Naive thymus-derived CD4-positive, alpha-beta T cell (primary cell): ENCODE measurements at regions not wholly inside any gene's neighbourhood (a gene's known extent, or its start where the extent isn't known, plus 50 kb on each side); places are given as distances from the start of the nearest gene placed in this dataset.
A peak's percentile ranks its signal among the peaks of the same experiment; 100 is the strongest.

Experiments used
- ATAC-seq: fragments of 150-1000 bp; cut with Tn5 transposase; 2 replicates; pipeline ENCODE4 v1.10.0; 2021; ENCODE audit warnings: mild to moderate bottlenecking, moderate library complexity
- CTCF ChIA-PET: fragments of 350-600 bp; sonication (Branson Sonifier 250); formaldehyde crosslinking; loops from one replicate; lab custom pipeline; 2021; ENCODE audit warnings: antibody characterized with exemption; lab: Charles Lee
- POLR2A ChIA-PET: fragments of 350-600 bp; sonication (Branson Sonifier 250); formaldehyde crosslinking; loops from one replicate; lab custom pipeline; 2021; ENCODE audit warnings: antibody characterized with exemption, inconsistent platforms; lab: Charles Lee
- DNase-seq, 9 donors: peaks; one replicate each; pipeline versions ENCODE4 v3.0.0 to v3.0.0-alpha.2; 2020 to 2022; ENCODE audit warnings: mixed read lengths in 1 of 9
- H3K27ac ChIP-seq: one replicate; pipeline ENCODE4 v1.7.0; 2013; ENCODE audit warnings: mild to moderate bottlenecking, low read depth, low read length, moderate library complexity
- H3K27me3 ChIP-seq, 2 donors: one replicate each; pipeline ENCODE4 v1.7.0; 2013; ENCODE audit warnings: low read length in 2 of 2, mild to moderate bottlenecking in 2 of 2, moderate library complexity in 2 of 2; ENCODE audit not compliant: control insufficient read depth in 2 of 2, insufficient read depth in 2 of 2
- H3K36me3 ChIP-seq, 3 experiments: 1 replicate in 2 of 3; 2 replicates in 1 of 3; pipeline ENCODE4 v1.7.0; 2013; ENCODE audit warnings: low read length in 3 of 3, mild to moderate bottlenecking in 3 of 3, moderate library complexity in 1 of 3; ENCODE audit not compliant: insufficient read depth in 3 of 3, control insufficient read depth in 2 of 3
- H3K4me1 ChIP-seq, 2 donors: one replicate each; pipeline ENCODE4 v1.7.0; 2013; ENCODE audit warnings: low read length in 2 of 2, mild to moderate bottlenecking in 2 of 2, moderate library complexity in 1 of 2; ENCODE audit not compliant: control insufficient read depth in 2 of 2, insufficient read depth in 2 of 2
- H3K4me3 ChIP-seq: 2 replicates; pipeline ENCODE4 v1.7.0; 2013; ENCODE audit warnings: mild to moderate bottlenecking, low read length
- H3K9me3 ChIP-seq, 3 experiments: 1 replicate in 2 of 3; 2 replicates in 1 of 3; pipeline ENCODE4 v1.7.0; 2013; ENCODE audit warnings: low read length in 3 of 3; ENCODE audit not compliant: control insufficient read depth in 2 of 3
- H3K27ac Mint-ChIP-seq, 9 donors: one replicate each; pipeline ENCODE4 v1.8.0; 2020 to 2022; ENCODE audit warnings: mixed read lengths in 9 of 9, mild to moderate bottlenecking in 8 of 9, moderate library complexity in 5 of 9, inconsistent platforms in 2 of 9
- H3K27me3 Mint-ChIP-seq, 5 donors: one replicate each; pipeline ENCODE4 v1.8.0; 2021 to 2022; ENCODE audit warnings: mixed read lengths in 5 of 5, mild to moderate bottlenecking in 1 of 5
- H3K36me3 Mint-ChIP-seq, 5 donors: one replicate each; pipeline ENCODE4 v1.8.0; 2020 to 2022; ENCODE audit warnings: mixed read lengths in 5 of 5, mild to moderate bottlenecking in 3 of 5, inconsistent platforms in 1 of 5
- H3K4me1 Mint-ChIP-seq, 7 donors: one replicate each; pipeline ENCODE4 v1.8.0; 2020 to 2022; ENCODE audit warnings: mixed read lengths in 7 of 7, mild to moderate bottlenecking in 3 of 7, inconsistent platforms in 1 of 7
- H3K4me3 Mint-ChIP-seq, 10 donors: one replicate each; pipeline ENCODE4 v1.8.0; 2020 to 2022; ENCODE audit warnings: mild to moderate bottlenecking in 10 of 10, mixed read lengths in 10 of 10, moderate library complexity in 6 of 10, inconsistent platforms in 2 of 10
- H3K9me3 Mint-ChIP-seq, 11 donors: one replicate each; pipeline ENCODE4 v1.8.0; 2020 to 2022; ENCODE audit warnings: mixed read lengths in 11 of 11, mild to moderate bottlenecking in 4 of 11, inconsistent platforms in 1 of 11, moderate library complexity in 1 of 11
- intact Hi-C, 2 donors: fragments of 100-400 bp; cut with micrococcal nuclease; formaldehyde crosslinking; loops; one replicate each; pipeline ENCODE4 v1.15.1; 2023

- no peak overlapping the region for H3K4me3 ChIP-seq
- CTCF ChIA-PET: no interaction called here
- H3K9me3 Mint-ChIP-seq: no peaks in the 10 kb centered on the region
Measured at GRCh38 chr6:122297010-122297409, 102.4 kb upstream of the HSF2 start.

GRCh38 chr6:122302067-122302466 lies 97.4 kb upstream of the HSF2 start:
- Mint-ChIP-seq H3K36me3 (peaks cover 0 to 6% (median 0%) of the 10 kb centered on the region in 5 donors), H3K4me3 (no peak overlapping the region), H3K27me3 (peaks cover 0 to 22% (median 8%) of the 10 kb centered on the region in 5 donors), H3K9me3 (peaks cover 0 to 18% (median 5%) of the 10 kb centered on the region in 11 donors), H3K27ac (no peak overlapping the region), H3K4me1 (no peaks in the 10 kb centered on the region)
- Histone ChIP-seq H3K4me3 (no peak overlapping the region), H3K27me3 (no peaks in the 10 kb centered on the region), H3K9me3 (peaks cover 0 to under 1% (median 0%) of the 10 kb centered on the region in 3 experiments), H3K27ac (no peak overlapping the region), H3K36me3 (no peaks in the 10 kb centered on the region), H3K4me1 (no peaks in the 10 kb centered on the region)
- ChIA-PET POLR2A (no interaction called here), CTCF (no interaction called here)
- intact Hi-C loops: no loop called here
- DNase-seq (no peak), ATAC-seq (no peak)

More at GRCh38 chr6:122297010-122297409, 102.4 kb upstream of the HSF2 start:
- DNase-seq: no peak
- no peak for ATAC-seq
- H3K27me3 ChIP-seq: no peaks in the 10 kb centered on the region
- no peaks in the 10 kb centered on the region for H3K36me3 Mint-ChIP-seq
- intact Hi-C loops: no loop called here
- POLR2A ChIA-PET: no interaction called here
- H3K4me3 Mint-ChIP-seq: no peak overlapping the region
- no peak overlapping the region for H3K27ac ChIP-seq
- H3K36me3 ChIP-seq: no peaks in the 10 kb centered on the region
- H3K27me3 Mint-ChIP-seq: peaks cover 0 to 18% (median 10%) of the 10 kb centered on the region in 5 donors
- no peaks in the 10 kb centered on the region for H3K9me3 ChIP-seq
- H3K27ac Mint-ChIP-seq: no peak overlapping the region
- H3K4me1 Mint-ChIP-seq: no peaks in the 10 kb centered on the region
- H3K4me1 ChIP-seq: no peaks in the 10 kb centered on the region

DNA sequence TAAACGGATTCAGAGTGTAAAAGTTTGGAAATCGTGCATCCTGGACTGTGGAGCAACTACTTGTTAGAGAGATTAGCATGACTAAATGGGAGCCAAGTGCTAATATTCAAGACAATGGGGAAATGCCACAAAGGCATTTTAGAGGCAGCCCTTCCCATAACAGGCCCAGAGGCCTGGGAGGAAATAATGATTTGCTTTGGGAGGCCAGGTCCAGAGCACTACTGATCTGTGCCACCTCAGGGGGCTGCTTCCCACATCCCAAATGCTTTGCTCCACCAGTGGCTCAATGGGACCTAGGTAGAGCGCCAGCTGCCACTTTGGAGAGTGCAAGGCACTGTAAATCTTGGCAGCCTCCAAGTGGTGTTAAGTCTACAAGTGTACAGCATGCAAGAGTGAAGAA lies 91.9 kb upstream of the HSF2 start:
- no peaks in the 10 kb centered on the region for H3K4me1 Mint-ChIP-seq
- ATAC-seq (no peak), DNase-seq (no peak)
- H3K27me3 Mint-ChIP-seq: peaks cover 2 to 29% (median 14%) of the 10 kb centered on the region in 5 donors
- no peaks in the 10 kb centered on the region for H3K27me3 ChIP-seq
- H3K27ac ChIP-seq: no peak overlapping the region
- H3K27ac Mint-ChIP-seq: no peak overlapping the region
- no peaks in the 10 kb centered on the region for H3K36me3 ChIP-seq
- POLR2A ChIA-PET: no interaction called here
- intact Hi-C loops: no loop called here
- no peaks in the 10 kb centered on the region for H3K4me1 ChIP-seq
- H3K36me3 Mint-ChIP-seq: peaks cover 0 to 7% (median 0%) of the 10 kb centered on the region in 5 donors
- H3K9me3 ChIP-seq: peaks cover 0 to 11% (median 0%) of the 10 kb centered on the region in 3 experiments
- H3K4me3 Mint-ChIP-seq: no peak overlapping the region
- CTCF ChIA-PET: no interaction called here
- peaks cover 3 to 27% (median 16%) of the 10 kb centered on the region in 11 donors for H3K9me3 Mint-ChIP-seq
- H3K4me3 ChIP-seq: no peak overlapping the region

- CTCF ChIA-PET: no interaction called here
- no peak overlapping the region for H3K4me3 ChIP-seq
- no peak for DNase-seq
Measured at GRCh38 chr6:122308074-122308473, 91.4 kb upstream of the HSF2 start.

DNA sequence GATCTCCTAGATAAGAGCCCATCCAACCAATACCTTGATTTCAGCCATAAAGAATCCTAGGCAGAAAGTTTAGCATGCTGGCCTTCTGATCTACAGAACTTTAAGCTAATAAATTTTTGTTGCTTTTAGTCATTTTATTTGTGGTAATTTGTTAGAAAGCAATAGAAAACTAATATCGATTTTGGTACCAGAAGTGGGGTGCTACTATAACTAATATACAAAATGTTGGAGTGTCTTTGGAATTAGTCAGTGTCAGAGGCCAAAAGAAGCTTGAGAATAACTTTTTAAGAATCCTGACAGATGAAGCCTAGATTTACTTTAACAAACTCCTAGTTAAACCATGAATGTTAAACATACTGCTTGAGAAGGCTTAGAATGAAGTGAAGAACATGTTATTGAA lies 83.6 kb upstream of the HSF2 start:
- Histone ChIP-seq H3K36me3 (no peaks in the 10 kb centered on the region), H3K4me1 (no peaks in the 10 kb centered on the region), H3K27ac (no peak overlapping the region), H3K4me3 (no peak overlapping the region), H3K27me3 (no peaks in the 10 kb centered on the region), H3K9me3 (no peaks in the 10 kb centered on the region)
- DNase-seq: no peak
- H3K27me3 Mint-ChIP-seq: peaks cover 5 to 18% (median 10%) of the 10 kb centered on the region in 5 donors
- H3K9me3 Mint-ChIP-seq: peaks cover 0 to 17% (median 10%) of the 10 kb centered on the region in 11 donors
- H3K4me3 Mint-ChIP-seq: no peak overlapping the region
- H3K27ac Mint-ChIP-seq: no peak overlapping the region
- CTCF ChIA-PET: no interaction called here
- H3K4me1 Mint-ChIP-seq: no peaks in the 10 kb centered on the region
- no peak for ATAC-seq
- intact Hi-C loops: no loop called here
- POLR2A ChIA-PET: no interaction called here
- H3K36me3 Mint-ChIP-seq: peaks cover 0 to 4% (median 0%) of the 10 kb centered on the region in 5 donors

More at GRCh38 chr6:122308074-122308473, 91.4 kb upstream of the HSF2 start:
- H3K36me3 ChIP-seq: no peaks in the 10 kb centered on the region
- no peaks in the 10 kb centered on the region for H3K4me1 ChIP-seq
- no peak for ATAC-seq
- Mint-ChIP-seq H3K4me1 (no peaks in the 10 kb centered on the region), H3K4me3 (no peak overlapping the region), H3K27ac (no peak overlapping the region), H3K9me3 (peaks cover 3 to 27% (median 16%) of the 10 kb centered on the region in 11 donors), H3K27me3 (peaks cover 2 to 31% (median 18%) of the 10 kb centered on the region in 5 donors), H3K36me3 (peaks cover 0 to 7% (median 0%) of the 10 kb centered on the region in 5 donors)
- H3K27ac ChIP-seq: no peak overlapping the region
- POLR2A ChIA-PET: no interaction called here
- peaks cover 0 to 11% (median 0%) of the 10 kb centered on the region in 3 experiments for H3K9me3 ChIP-seq
- H3K27me3 ChIP-seq: no peaks in the 10 kb centered on the region
- intact Hi-C loops: no loop called here

DNA sequence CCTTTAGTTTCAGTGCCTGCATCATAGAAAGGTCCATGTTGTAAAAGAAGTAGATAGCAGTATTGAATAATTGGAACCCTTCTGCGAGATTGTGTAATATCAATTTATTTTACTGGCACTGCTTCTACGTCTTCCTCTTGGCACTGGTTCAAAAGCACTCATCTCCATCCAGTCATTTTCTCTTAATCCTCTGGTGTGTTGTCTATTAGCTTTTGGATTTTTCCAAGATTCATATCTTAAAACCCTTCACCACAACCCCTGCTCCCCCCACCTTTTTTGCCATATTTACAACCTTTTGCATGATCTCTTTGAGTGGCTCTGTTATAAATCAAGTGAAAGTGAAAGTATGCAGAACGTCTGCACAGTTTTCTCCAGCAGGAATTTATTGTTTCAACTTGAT lies 76.6 kb upstream of the HSF2 start:
- Histone ChIP-seq H3K9me3 (no peaks in the 10 kb centered on the region), H3K4me1 (no peaks in the 10 kb centered on the region), H3K4me3 (peak overlapping the region; percentile 63), H3K36me3 (no peaks in the 10 kb centered on the region), H3K27me3 (no peaks in the 10 kb centered on the region), H3K27ac (peak overlapping the region; percentile 50)
- peaks cover 0 to 8% (median 0%) of the 10 kb centered on the region in 5 donors for H3K27me3 Mint-ChIP-seq
- CTCF ChIA-PET: no interaction called here
- intact Hi-C loops: no loop called here
- peaks cover 0 to 4% (median 0%) of the 10 kb centered on the region in 5 donors for H3K36me3 Mint-ChIP-seq
- H3K27ac Mint-ChIP-seq: peak overlapping the region; percentile 27 to 95 (median 86)
- ATAC-seq: no peak
- peak in 5 of 9 donors; percentile 2 to 14 (median 10) for DNase-seq
- H3K4me3 Mint-ChIP-seq: peak overlapping the region; percentile 85 to 96 (median 93)
- POLR2A ChIA-PET: interaction anchor here (1.2 kb wide), 1 partner anchor 8 kb away, joined by 3 read pairs; no protein-coding TSS in a partner anchor
- H3K4me1 Mint-ChIP-seq: peaks cover 9 to 22% (median 20%) of the 10 kb centered on the region in 7 donors
- H3K9me3 Mint-ChIP-seq: peaks cover 0 to 1% (median 0%) of the 10 kb centered on the region in 11 donors

- H3K4me1 Mint-ChIP-seq: peaks cover 9 to 22% (median 20%) of the 10 kb centered on the region in 7 donors
- no peaks in the 10 kb centered on the region for H3K4me1 ChIP-seq
- peaks cover 0 to 1% (median 0%) of the 10 kb centered on the region in 11 donors for H3K9me3 Mint-ChIP-seq
- intact Hi-C loops: no loop called here
- peaks cover 0 to 4% (median 0%) of the 10 kb centered on the region in 5 donors for H3K36me3 Mint-ChIP-seq
- H3K9me3 ChIP-seq: no peaks in the 10 kb centered on the region
- ChIA-PET POLR2A (interaction anchor here (0.8 to 1.2 kb wide), 2 partner anchors 9 to 106 kb away, joined by 3 read pairs; no protein-coding TSS in a partner anchor), CTCF (no interaction called here)
- peak overlapping the region; percentile 27 to 95 (median 86) for H3K27ac Mint-ChIP-seq
- DNase-seq (peak in 2 of 9 donors; percentile 1 to 8), ATAC-seq (no peak)
- peak overlapping the region; percentile 50 for H3K27ac ChIP-seq
- H3K27me3 Mint-ChIP-seq: peaks cover 0 to 8% (median 5%) of the 10 kb centered on the region in 5 donors
- no peaks in the 10 kb centered on the region for H3K36me3 ChIP-seq
- no peaks in the 10 kb centered on the region for H3K27me3 ChIP-seq
- H3K4me3 Mint-ChIP-seq: peak overlapping the region; percentile 85 to 96 (median 93)
- peak overlapping the region; percentile 63 for H3K4me3 ChIP-seq
Measured at GRCh38 chr6:122323361-122323760, 76.1 kb upstream of the HSF2 start.
